NT2/D1 (cell line): ENCODE measurements at regions not wholly inside any gene's neighbourhood (a gene's known extent, or its start where the extent isn't known, plus 50 kb on each side); places are given as distances from the start of the nearest gene placed in this dataset.

Source experiments
- DNase-seq: peaks from one replicate; pipeline ENCODE4 v3.0.0-alpha.2; 2011; ENCODE audit warnings: low read depth, low spot score
- H3K27me3 ChIP-seq: 2 replicates; pipeline ENCODE4 v1.6.0; 2011; ENCODE audit warnings: mild to moderate bottlenecking; ENCODE audit not compliant: insufficient read length, insufficient read depth
- H3K36me3 ChIP-seq: 2 replicates; pipeline ENCODE4 v1.6.1; 2011; ENCODE audit warnings: mild to moderate bottlenecking, low read length, mixed read lengths; ENCODE audit not compliant: insufficient read depth, insufficient read length
- H3K4me1 ChIP-seq: 2 replicates; pipeline ENCODE4 v1.5.1; 2011; ENCODE audit not compliant: insufficient read depth, insufficient read length
- H3K4me3 ChIP-seq: 2 replicates; pipeline ENCODE4 v1.5.1; 2011; ENCODE audit warnings: low read depth; ENCODE audit not compliant: insufficient read length
- H3K9ac ChIP-seq: 2 replicates; pipeline ENCODE4 v1.6.0; 2011; ENCODE audit warnings: low read depth; ENCODE audit not compliant: insufficient read length
- H3K9me3 ChIP-seq: 2 replicates; pipeline ENCODE4 v1.5.1; 2011; ENCODE audit warnings: mild to moderate bottlenecking, low read length; ENCODE audit not compliant: insufficient read depth
- SUZ12 ChIP-seq: IDR thresholded peaks from 2 replicates; pipeline ENCODE4 v1.6.1; 2011; ENCODE audit not compliant: insufficient read length, insufficient read depth; ENCODE audit errors: extremely low read depth
- YY1 ChIP-seq: IDR thresholded peaks from 2 replicates; pipeline ENCODE4 v1.6.1; 2011; ENCODE audit not compliant: insufficient read length, insufficient read depth
- ZNF274 ChIP-seq: IDR thresholded peaks from 2 replicates; pipeline ENCODE4 v1.6.1; 2011; ENCODE audit warnings: mild to moderate bottlenecking, low read depth, low read length

- H3K27me3 ChIP-seq: no peaks in the 10 kb centered on the region
- no peak for DNase-seq
- TF ChIP-seq YY1: no peak
- no peak for TF ChIP-seq ZNF274
- no peak for TF ChIP-seq SUZ12
These were observed 422.9 kb downstream of the SETD4 start for GRCh38 chr21:35637431-35637830.

GRCh38 chr21:35635994-35636393 is 424.3 kb downstream of the SETD4 start:
- DNase-seq: no peak
- no peaks in the 10 kb centered on the region for H3K9me3 ChIP-seq
- no peak overlapping the region for H3K4me3 ChIP-seq
- H3K4me1 ChIP-seq: no peaks in the 10 kb centered on the region
- TF ChIP-seq ZNF274: no peak
- TF ChIP-seq SUZ12: no peak
- TF ChIP-seq YY1: no peak
- H3K36me3 ChIP-seq: no peaks in the 10 kb centered on the region
- no peak overlapping the region for H3K9ac ChIP-seq
- no peaks in the 10 kb centered on the region for H3K27me3 ChIP-seq

More at GRCh38 chr21:35637431-35637830, 422.9 kb downstream of the SETD4 start:
- Histone ChIP-seq H3K4me3 (no peak overlapping the region), H3K4me1 (no peaks in the 10 kb centered on the region), H3K9me3 (no peaks in the 10 kb centered on the region), H3K36me3 (no peaks in the 10 kb centered on the region), H3K9ac (no peak overlapping the region)

DNA sequence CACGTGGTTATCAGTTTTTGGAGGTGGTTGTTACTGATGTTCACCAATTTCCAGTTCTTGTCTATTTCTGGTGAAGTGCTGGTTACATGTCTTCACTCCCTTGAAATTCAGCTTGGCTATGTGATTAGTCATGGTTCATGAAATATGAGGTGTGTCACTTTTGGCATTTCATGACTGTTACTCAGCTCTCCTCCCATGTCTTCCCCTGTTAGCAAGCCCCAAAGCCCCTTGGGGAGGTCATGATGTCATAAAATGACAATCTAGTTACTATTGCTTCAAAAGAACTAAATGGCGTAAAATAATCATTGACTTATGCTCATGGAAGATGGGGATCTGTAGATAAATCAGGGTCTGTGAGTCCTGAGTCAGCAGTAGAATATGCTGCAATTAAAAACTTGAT is 425.1 kb downstream of the SETD4 start:
- no peak overlapping the region for H3K9ac ChIP-seq
- no peaks in the 10 kb centered on the region for H3K27me3 ChIP-seq
- DNase-seq: no peak

GRCh38 chr21:35633501-35633900 is 426.8 kb downstream of the SETD4 start:
- DNase-seq: no peak
- Histone ChIP-seq H3K9ac (no peak overlapping the region), H3K4me1 (no peaks in the 10 kb centered on the region), H3K4me3 (no peak overlapping the region), H3K36me3 (no peaks in the 10 kb centered on the region), H3K27me3 (no peaks in the 10 kb centered on the region), H3K9me3 (no peaks in the 10 kb centered on the region)
- TF ChIP-seq ZNF274: no peak
- TF ChIP-seq YY1: no peak
- TF ChIP-seq SUZ12: no peak

More for the DNA sequence above, 425.1 kb downstream of the SETD4 start:
- H3K4me1 ChIP-seq: no peaks in the 10 kb centered on the region
- no peaks in the 10 kb centered on the region for H3K9me3 ChIP-seq
- no peaks in the 10 kb centered on the region for H3K36me3 ChIP-seq
- no peak overlapping the region for H3K4me3 ChIP-seq
- no peak for TF ChIP-seq SUZ12
- TF ChIP-seq YY1: no peak
- TF ChIP-seq ZNF274: no peak

- Histone ChIP-seq H3K9me3 (no peaks in the 10 kb centered on the region), H3K4me1 (peaks cover 2% of the 10 kb centered on the region), H3K36me3 (no peaks in the 10 kb centered on the region), H3K9ac (no peak overlapping the region), H3K27me3 (no peaks in the 10 kb centered on the region), H3K4me3 (no peak overlapping the region)
- no peak for TF ChIP-seq ZNF274
- no peak for TF ChIP-seq YY1
- TF ChIP-seq SUZ12: no peak
- no peak for DNase-seq
These were observed 427.6 kb downstream of the SETD4 start for GRCh38 chr21:35632711-35633110.

DNA sequence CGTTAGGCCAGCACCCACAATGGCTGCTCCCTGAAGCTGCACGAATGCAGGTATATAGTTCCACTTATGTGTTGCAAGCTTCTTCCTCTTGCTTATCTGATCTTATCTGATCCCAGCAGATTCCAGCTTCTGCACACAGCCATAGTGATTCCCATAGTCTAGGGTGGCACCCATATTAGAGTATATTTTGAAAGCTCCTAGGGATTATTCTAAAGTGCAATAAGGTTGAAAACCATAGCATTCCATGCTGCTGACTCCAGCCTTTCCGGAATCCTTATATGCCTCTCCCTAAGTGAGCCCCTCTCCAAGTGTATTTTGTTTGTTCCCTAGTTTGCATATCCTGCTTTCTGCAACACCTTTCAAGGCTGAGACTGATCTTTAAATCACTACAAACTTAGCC is 432.0 kb downstream of the SETD4 start:
- H3K4me1 ChIP-seq: peaks cover 2% of the 10 kb centered on the region
- no peaks in the 10 kb centered on the region; the same call in 1 of the 2 replicates for H3K9me3 ChIP-seq
- no peak for DNase-seq
- no peak overlapping the region for H3K4me3 ChIP-seq
- no peaks in the 10 kb centered on the region for H3K27me3 ChIP-seq
- no peak overlapping the region for H3K9ac ChIP-seq
- no peak for TF ChIP-seq ZNF274
- TF ChIP-seq YY1: no peak
- no peak for TF ChIP-seq SUZ12
- H3K36me3 ChIP-seq: no peaks in the 10 kb centered on the region

DNA sequence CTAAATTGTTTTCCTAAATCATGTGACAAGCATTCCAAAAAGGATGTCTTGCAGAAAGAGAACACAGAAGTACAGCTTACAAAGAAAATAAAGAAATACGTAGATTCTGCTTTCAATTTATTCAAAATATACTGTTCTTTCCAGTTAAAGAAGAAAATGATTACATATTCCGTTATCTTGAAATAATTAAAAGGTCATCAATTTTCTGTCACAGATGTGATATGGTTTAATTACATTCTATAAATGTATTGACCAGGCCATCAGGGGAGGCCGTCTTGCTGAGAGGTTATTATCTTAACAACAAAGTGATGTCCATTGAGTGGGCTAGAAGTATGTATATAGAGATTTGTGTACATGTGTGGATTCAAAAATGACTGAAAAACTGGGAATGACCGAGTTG is 432.9 kb downstream of the SETD4 start:
- Histone ChIP-seq H3K9ac (no peak overlapping the region), H3K4me1 (peaks cover 2% of the 10 kb centered on the region), H3K4me3 (no peak overlapping the region), H3K27me3 (no peaks in the 10 kb centered on the region), H3K9me3 (no peaks in the 10 kb centered on the region; the same call in 1 of the 2 replicates), H3K36me3 (no peaks in the 10 kb centered on the region)
- DNase-seq: no peak
- TF ChIP-seq ZNF274: no peak
- TF ChIP-seq YY1: no peak
- TF ChIP-seq SUZ12: no peak
